HG03064 (cell line): ENCODE measurements at regions not wholly inside any gene's neighbourhood (a gene's known extent, or its start where the extent isn't known, plus 50 kb on each side); places are given as distances from the start of the nearest gene placed in this dataset.

Experiments used
- ATAC-seq: cut with Tn5 transposase; IDR thresholded peaks from one replicate; pipeline ENCODE4 v1.9.1; 2021; ENCODE audit warnings: low read depth; ENCODE audit not compliant: unreplicated experiment

- peak; percentile 98 for ATAC-seq
These were observed 168.0 kb upstream of the ZNF32 start for GRCh38 chr10:43816351-43817321.

- ATAC-seq = no peak
These were observed 166.7 kb upstream of the ZNF32 start for GRCh38 chr10:43815181-43815885.

GRCh38 chr10:43814663-43815062 is 166.0 kb upstream of the ZNF32 start:
- no peak for ATAC-seq

DNA sequence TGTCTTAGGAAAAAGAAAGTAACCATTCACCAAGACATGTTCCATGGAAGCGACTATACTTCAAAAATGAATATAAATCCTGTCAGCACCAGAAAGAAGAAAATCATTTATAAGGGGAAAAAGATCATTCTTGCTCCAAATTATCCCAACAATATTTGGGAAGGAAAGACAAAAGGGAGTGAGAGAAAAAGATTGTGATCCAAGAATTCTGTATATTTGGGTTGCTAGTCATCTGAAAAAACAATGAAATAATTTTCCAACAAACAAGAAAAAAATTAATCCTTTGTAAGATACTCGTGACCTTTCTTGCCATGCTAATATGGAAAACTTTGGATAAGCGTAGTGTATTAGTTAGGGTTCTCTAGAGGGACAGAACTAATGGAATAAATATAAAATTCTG is 163.2 kb upstream of the ZNF32 start:
- no peak for ATAC-seq

DNA sequence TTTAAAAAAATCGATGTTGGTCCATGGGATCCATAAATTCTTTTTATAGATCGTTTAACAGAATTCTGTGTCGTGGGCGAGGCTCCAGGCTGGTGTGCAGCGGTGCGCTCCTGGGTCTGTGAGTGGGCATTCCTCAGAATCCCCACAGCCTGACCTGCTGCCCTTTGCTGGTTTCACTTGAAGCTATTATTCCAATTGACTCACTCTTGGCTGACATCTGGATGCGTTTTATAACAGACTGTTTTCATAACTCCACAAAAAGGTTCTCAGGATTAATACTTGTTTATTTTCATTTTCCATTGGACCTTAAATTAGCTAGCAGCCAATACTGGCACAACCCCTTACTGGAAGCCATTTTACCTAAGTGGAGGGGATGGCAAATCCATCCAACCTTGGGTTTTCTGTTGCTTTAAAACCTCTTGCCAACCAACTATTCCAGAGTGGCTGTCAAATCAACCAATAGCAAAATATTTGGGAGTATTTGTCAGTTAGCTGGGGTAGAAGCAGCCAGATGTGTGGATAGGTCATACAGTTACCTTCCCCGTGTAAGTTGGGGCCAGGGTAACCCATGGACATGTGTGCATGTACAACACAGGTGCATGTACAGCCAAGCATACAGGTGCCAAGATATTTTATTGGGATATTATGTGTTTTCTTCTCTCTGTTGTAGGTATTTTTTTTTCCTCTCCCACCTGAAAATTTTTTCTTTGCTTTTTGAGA is 160.7 kb upstream of the ZNF32 start:
- no peak for ATAC-seq

GRCh38 chr10:43808136-43808535 is 159.5 kb upstream of the ZNF32 start:
- ATAC-seq = peak; percentile 89

- ATAC-seq = no peak
These were observed 158.4 kb upstream of the ZNF32 start for GRCh38 chr10:43806831-43807640.

DNA sequence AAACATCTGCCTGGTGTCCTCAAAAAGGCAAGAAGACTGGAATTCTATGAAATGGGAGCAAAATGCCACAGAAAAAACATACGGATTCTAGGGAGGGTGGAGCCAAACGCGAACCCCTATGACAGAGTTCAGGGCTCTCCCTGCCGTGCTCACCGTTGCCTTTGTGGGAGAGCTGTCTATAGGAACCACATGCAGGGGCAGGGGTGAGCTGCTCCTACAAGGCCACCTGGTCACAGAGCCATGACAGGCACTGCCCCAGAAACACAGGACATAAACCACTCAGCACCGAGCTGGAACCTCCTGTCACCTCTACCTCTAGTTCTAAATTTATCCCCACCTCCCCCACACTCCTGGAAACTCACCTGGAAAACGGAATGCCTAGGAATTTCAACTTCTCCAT is 155.1 kb upstream of the ZNF32 start:
- ATAC-seq = no peak

DNA sequence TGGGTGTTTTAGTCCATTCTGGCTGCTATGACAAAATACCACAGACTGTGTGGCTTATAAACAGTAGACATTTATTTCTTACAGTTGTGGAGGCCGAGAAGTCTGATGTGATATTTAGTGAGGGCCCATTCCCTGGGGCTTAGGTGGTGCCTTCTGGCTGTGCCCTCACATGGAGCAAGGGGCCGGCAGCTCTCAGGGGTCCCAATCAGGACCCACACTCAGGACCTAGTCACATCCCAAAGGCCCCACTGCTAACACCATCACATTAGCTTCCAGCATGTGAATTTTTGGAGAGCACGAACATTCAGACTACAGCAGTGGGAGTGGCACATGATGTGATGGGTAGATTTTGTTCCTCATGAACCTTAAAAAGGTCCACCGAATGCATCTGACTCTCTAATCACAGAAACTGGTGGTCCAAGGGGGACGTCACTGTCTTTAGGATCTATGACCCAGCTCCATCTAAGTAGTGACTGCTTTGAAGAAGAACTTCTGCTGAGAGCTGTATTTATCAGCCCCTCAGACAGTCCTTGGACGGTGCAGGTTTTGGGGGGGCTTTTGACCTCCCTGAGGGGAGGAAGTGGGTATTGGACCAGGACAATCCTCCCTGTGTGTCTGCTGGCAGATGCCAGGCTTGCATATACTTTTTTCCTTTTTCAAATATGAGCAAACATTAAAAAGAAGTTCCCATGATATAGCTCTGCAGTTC is 154.5 kb upstream of the ZNF32 start:
- ATAC-seq = no peak

GRCh38 chr10:43801626-43802025 is 152.9 kb upstream of the ZNF32 start:
- ATAC-seq = no peak

DNA sequence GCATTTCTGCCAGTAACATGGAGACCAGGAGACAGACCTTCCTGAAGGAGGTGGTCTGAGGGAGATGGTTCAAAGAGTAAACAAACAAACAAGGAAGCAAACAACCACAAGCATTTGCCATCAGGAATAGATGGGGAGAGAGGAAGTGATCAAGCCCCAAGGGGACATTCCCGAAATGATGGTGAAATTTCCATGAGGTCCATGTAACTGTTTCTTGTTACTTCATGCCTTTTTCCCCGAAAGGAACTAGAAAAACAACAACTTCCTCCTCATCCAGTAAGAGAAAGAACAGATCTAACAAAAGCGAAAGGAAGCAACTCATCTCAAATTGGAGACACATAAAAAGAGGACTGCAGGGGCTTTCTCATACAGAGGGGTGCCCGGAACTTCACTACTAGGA is 152.5 kb upstream of the ZNF32 start:
- no peak for ATAC-seq

DNA sequence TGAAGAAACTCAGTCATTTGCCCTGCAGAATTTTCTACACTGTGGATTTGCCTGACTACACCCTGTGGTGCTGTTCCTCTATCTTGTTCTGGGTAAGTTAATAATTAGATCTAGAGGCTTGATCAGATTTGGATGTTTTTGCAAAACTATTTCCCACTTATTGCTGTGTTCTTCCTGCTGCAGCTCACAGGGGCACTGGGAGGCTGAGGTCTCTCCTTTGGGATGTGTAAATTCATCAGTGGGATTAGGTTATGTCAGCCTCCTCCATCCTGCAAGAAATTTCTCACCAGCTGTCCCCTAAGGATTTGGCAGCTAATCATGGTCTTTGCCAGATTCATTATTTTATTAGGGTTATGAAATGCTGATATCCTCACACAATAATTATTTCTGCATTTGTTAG is 148.1 kb upstream of the ZNF32 start:
- no peak for ATAC-seq

DNA sequence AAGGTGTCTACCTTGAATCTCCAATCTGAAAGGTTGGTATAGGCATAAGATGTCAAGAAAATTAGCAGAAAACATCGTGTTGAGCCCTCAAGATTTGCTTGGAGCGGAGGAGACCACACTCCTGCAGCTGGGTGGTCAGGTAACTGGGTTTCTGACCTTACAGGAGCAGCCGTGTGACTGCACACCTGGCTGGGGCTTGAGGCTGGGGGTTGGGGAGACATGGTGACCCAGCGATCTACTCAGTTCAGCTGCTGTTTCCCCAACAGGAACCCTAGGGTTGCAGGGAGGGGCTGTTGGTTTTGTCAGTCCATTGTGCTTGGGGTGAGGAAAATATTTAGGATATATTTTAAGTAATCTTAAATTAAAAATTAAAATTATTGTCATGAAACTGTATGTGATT is 147.0 kb upstream of the ZNF32 start:
- no peak for ATAC-seq

GRCh38 chr10:43795093-43795492 is 146.4 kb upstream of the ZNF32 start:
- no peak for ATAC-seq

- no peak for ATAC-seq
These were observed 145.6 kb upstream of the ZNF32 start for GRCh38 chr10:43794181-43794815.

DNA sequence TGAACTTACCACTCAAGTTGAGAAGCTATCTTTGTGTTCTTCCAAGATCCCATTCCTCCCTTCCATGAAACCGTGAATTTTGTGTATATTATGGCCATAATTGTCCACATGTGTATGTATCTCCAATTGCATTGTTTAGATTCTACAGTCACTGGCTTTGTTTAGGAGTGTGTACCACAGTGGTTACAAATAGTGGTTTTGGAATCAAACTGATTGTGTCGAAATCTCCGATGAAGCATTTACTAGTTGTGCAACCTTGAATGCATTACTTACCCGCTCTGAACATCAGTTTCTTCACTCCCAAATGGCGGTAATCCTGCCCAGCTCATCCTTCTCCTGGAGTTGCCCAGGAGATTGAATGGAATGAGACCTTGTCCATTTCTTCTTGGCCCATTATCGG is 145.0 kb upstream of the ZNF32 start:
- no peak for ATAC-seq

GRCh38 chr10:43790147-43790546 is 141.5 kb upstream of the ZNF32 start:
- ATAC-seq = no peak

DNA sequence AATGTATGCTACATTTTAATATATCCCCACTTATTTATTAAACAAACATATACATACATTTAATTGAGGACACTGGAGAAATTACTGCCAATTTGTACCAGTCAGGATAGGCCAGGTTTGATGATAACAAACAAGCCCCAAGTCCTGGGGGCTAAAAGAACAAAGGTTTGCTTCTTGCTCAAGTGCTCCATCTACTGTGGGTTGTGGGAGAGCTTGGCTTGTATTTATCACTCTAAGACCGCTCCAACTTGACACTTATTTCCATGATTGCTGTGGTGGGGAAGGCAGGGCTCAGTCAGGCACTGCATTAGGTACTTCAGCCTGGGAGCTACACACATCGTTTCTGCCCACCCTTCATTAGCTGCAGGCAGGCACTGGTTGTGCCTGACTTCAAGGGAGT is 136.6 kb upstream of the ZNF32 start:
- no peak for ATAC-seq

DNA sequence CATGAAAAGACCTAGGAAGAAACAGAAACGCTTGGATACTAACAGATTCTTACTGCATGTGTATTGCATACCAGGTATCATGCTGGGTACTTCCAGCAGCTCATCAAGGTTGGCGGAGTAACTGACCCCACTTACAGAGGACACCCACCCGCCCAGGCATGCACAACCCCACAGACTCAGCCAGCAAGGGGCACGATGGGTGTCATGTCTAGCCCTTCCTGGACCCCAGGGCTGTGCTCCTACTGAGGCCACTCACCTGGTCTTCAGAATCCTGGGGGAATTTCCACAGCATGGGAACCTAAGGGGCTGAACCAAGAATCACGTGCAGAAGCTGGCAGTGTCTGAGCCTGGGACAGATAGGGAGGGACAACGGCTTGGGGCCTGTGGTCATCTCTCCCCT is 134.1 kb upstream of the ZNF32 start:
- no peak for ATAC-seq
